ENCODE measurements at regions not wholly inside any gene's neighbourhood (a gene's known extent, or its start where the extent isn't known, plus 50 kb on each side); places are given as distances from the start of the nearest gene placed in this dataset.

GRCh38 chr2:58376592-58376991 is 135.5 kb upstream of the FANCL start:
- no peaks in the 10 kb centered on the region for H3K9me2 ChIP-seq (ENCODE audit: insufficient read depth)
- H3F3A ChIP-seq (ENCODE audit: insufficient read depth): peaks cover 15% of the 10 kb centered on the region; the same call in 1 of the 2 replicates
- WGBS, 2 experiments (ENCODE audit: low coverage in 1 of 2, low lambda C conversion rate in 2 of 2, missing lambda C conversion rate in 2 of 2): 30% methylated on average over 1 of the region's 1 CpG
- DNase-seq: peak; percentile 62
- H3K27me3 ChIP-seq (replicated peaks; ENCODE audit: insufficient read depth): no peaks in the 10 kb centered on the region
- no peak overlapping the region for H3K27ac ChIP-seq
- no peak overlapping the region for H2AFZ ChIP-seq
- H3K9ac ChIP-seq: no peak overlapping the region
- in situ Hi-C loops (cut with MboI): no loop called here
- no peak for TF ChIP-seq EZH2phosphoT487 (IDR thresholded peaks at IDR 0.05; ENCODE audit: insufficient read depth, low read depth)
- no peak for TF ChIP-seq EZH2 (IDR thresholded peaks at IDR 0.05; ENCODE audit: insufficient read depth, poor library complexity, severe bottlenecking)
- no peaks in the 10 kb centered on the region for H3K36me3 ChIP-seq (ENCODE audit: low read depth)
- H3K9me3 ChIP-seq (ENCODE audit: low read depth): no peaks in the 10 kb centered on the region
- no peaks in the 10 kb centered on the region for H4K20me1 ChIP-seq (ENCODE audit: insufficient read depth)
- H3K4me3 ChIP-seq: no peak overlapping the region
- peaks cover 13% of the 10 kb centered on the region for H3K4me1 ChIP-seq (ENCODE audit: insufficient read depth)
- no peaks in the 10 kb centered on the region for H3K79me2 ChIP-seq (ENCODE audit: insufficient read depth)
- no peak overlapping the region for H3K4me2 ChIP-seq (ENCODE audit: unreplicated experiment)

DNA sequence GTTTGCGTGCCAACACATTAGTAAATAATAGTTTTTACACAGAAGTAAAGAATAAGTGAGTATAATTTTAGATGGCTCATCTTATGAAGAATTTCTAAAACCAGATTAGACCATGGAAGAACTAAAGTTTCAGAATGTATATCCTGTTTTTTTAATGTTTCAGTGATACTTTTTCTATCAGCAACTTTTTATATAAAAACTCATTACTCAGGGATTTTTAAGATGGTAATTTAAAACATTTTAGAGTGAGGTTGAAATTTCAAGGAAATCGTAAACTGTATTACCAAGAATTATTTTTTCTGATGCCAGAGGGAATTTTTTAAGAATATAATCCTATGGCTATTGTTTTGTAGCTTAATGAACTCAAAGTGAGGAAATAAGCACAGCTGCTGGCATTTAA is 128.5 kb upstream of the FANCL start:
- TF ChIP-seq EZH2phosphoT487 (IDR thresholded peaks at IDR 0.05; ENCODE audit: insufficient read depth, low read depth): no peak
- no peak for TF ChIP-seq EZH2 (IDR thresholded peaks at IDR 0.05; ENCODE audit: insufficient read depth, poor library complexity, severe bottlenecking)
- H3K27me3 ChIP-seq (replicated peaks; ENCODE audit: insufficient read depth): no peaks in the 10 kb centered on the region
- no peaks in the 10 kb centered on the region for H3K36me3 ChIP-seq (ENCODE audit: low read depth)
- DNase-seq: no peak
- no peaks in the 10 kb centered on the region for H4K20me1 ChIP-seq (ENCODE audit: insufficient read depth)
- in situ Hi-C loops (cut with MboI): no loop called here
- no peak overlapping the region for H3K27ac ChIP-seq
- no peak overlapping the region for H2AFZ ChIP-seq
- no peaks in the 10 kb centered on the region for H3F3A ChIP-seq (ENCODE audit: insufficient read depth)
- no peaks in the 10 kb centered on the region for H3K9me3 ChIP-seq (ENCODE audit: low read depth)
- no peaks in the 10 kb centered on the region for H3K4me1 ChIP-seq (ENCODE audit: insufficient read depth)
- H3K4me3 ChIP-seq: no peak overlapping the region
- H3K9ac ChIP-seq: no peak overlapping the region
- H3K4me2 ChIP-seq (ENCODE audit: unreplicated experiment): no peak overlapping the region
- WGBS, 2 experiments (ENCODE audit: low coverage in 1 of 2, low lambda C conversion rate in 2 of 2, missing lambda C conversion rate in 2 of 2): 51 to 53% methylated on average over 2 of the region's 2 CpGs
- no peaks in the 10 kb centered on the region for H3K79me2 ChIP-seq (ENCODE audit: insufficient read depth)
- H3K9me2 ChIP-seq (ENCODE audit: insufficient read depth): no peaks in the 10 kb centered on the region

GRCh38 chr2:58364098-58364497 is 123.0 kb upstream of the FANCL start:
- Histone ChIP-seq H3K79me2 (ENCODE audit: insufficient read depth) (no peaks in the 10 kb centered on the region), H3K4me2 (ENCODE audit: unreplicated experiment) (no peak overlapping the region), H3K9me2 (ENCODE audit: insufficient read depth) (no peaks in the 10 kb centered on the region), H4K20me1 (ENCODE audit: insufficient read depth) (no peaks in the 10 kb centered on the region), H3K9me3 (ENCODE audit: low read depth) (no peaks in the 10 kb centered on the region), H3K9ac (no peak overlapping the region), H3K27ac (no peak overlapping the region), H3F3A (ENCODE audit: insufficient read depth) (no peaks in the 10 kb centered on the region), H3K36me3 (ENCODE audit: low read depth) (no peaks in the 10 kb centered on the region), H3K27me3 (replicated peaks; ENCODE audit: insufficient read depth) (peaks cover 7% of the 10 kb centered on the region), H3K4me1 (ENCODE audit: insufficient read depth) (no peaks in the 10 kb centered on the region), H2AFZ (no peak overlapping the region), H3K4me3 (no peak overlapping the region)
- TF ChIP-seq EZH2 (IDR thresholded peaks at IDR 0.05; ENCODE audit: insufficient read depth, poor library complexity, severe bottlenecking) (no peak), EZH2phosphoT487 (IDR thresholded peaks at IDR 0.05; ENCODE audit: insufficient read depth, low read depth) (no peak)
- no peak for DNase-seq
- in situ Hi-C loops (cut with MboI): no loop called here
- WGBS, 2 experiments (ENCODE audit: low coverage in 1 of 2, low lambda C conversion rate in 2 of 2, missing lambda C conversion rate in 2 of 2): 83 to 90% methylated on average over 4 of the region's 4 CpGs

- no peaks in the 10 kb centered on the region for H3K9me2 ChIP-seq (ENCODE audit: insufficient read depth)
- H3K9me3 ChIP-seq (ENCODE audit: low read depth): no peaks in the 10 kb centered on the region
- H3K36me3 ChIP-seq (ENCODE audit: low read depth): no peaks in the 10 kb centered on the region
- H3K4me2 ChIP-seq (ENCODE audit: unreplicated experiment): no peak overlapping the region
- TF ChIP-seq EZH2phosphoT487 (IDR thresholded peaks at IDR 0.05; ENCODE audit: insufficient read depth, low read depth): no peak
- no peak for TF ChIP-seq EZH2 (IDR thresholded peaks at IDR 0.05; ENCODE audit: insufficient read depth, poor library complexity, severe bottlenecking)
- no peaks in the 10 kb centered on the region for H4K20me1 ChIP-seq (ENCODE audit: insufficient read depth)
- no peak for DNase-seq
- no peaks in the 10 kb centered on the region for H3K79me2 ChIP-seq (ENCODE audit: insufficient read depth)
- no peaks in the 10 kb centered on the region for H3K4me1 ChIP-seq (ENCODE audit: insufficient read depth)
- in situ Hi-C loops (cut with MboI): no loop called here
- H3K9ac ChIP-seq: no peak overlapping the region
- 3 to 10% methylated on average over 1 of the region's 1 CpG for WGBS, 2 experiments (ENCODE audit: low coverage in 1 of 2, low lambda C conversion rate in 2 of 2, missing lambda C conversion rate in 2 of 2)
- H2AFZ ChIP-seq: no peak overlapping the region
- no peaks in the 10 kb centered on the region for H3F3A ChIP-seq (ENCODE audit: insufficient read depth)
- H3K27me3 ChIP-seq (replicated peaks; ENCODE audit: insufficient read depth): peaks cover 7% of the 10 kb centered on the region
- no peak overlapping the region for H3K4me3 ChIP-seq
- no peak overlapping the region for H3K27ac ChIP-seq
Observed at GRCh38 chr2:58358026-58358425, 116.9 kb upstream of the FANCL start.

DNA sequence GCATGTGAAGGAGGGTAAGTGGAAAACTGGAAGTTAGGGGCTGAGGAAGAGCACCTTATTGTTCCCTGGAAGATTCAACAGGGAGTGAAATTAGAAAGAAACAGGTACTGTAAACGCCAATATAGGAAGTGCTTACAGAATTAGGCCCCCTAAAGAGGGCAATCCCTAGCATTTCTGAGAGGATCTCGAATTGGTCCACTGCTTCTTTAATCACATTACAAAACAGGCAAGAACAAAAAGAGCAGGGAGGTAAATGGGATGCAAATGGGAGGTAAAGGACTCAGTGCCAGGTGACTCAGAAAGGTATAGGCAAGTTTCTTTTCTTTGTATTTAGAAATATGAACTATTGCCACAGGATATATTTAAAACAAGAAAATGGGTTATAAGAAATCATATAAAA is 116.4 kb upstream of the FANCL start:
- Histone ChIP-seq H3K27me3 (replicated peaks; ENCODE audit: insufficient read depth) (peaks cover 7% of the 10 kb centered on the region), H4K20me1 (ENCODE audit: insufficient read depth) (no peaks in the 10 kb centered on the region), H3K4me2 (ENCODE audit: unreplicated experiment) (no peak overlapping the region), H3K36me3 (ENCODE audit: low read depth) (no peaks in the 10 kb centered on the region), H3F3A (ENCODE audit: insufficient read depth) (no peaks in the 10 kb centered on the region), H3K9me3 (ENCODE audit: low read depth) (no peaks in the 10 kb centered on the region), H3K4me3 (no peak overlapping the region), H3K79me2 (ENCODE audit: insufficient read depth) (no peaks in the 10 kb centered on the region), H3K27ac (no peak overlapping the region), H3K9me2 (ENCODE audit: insufficient read depth) (no peaks in the 10 kb centered on the region), H2AFZ (no peak overlapping the region), H3K4me1 (ENCODE audit: insufficient read depth) (no peaks in the 10 kb centered on the region), H3K9ac (no peak overlapping the region)
- TF ChIP-seq EZH2 (IDR thresholded peaks at IDR 0.05; ENCODE audit: insufficient read depth, poor library complexity, severe bottlenecking): no peak
- no peak for TF ChIP-seq EZH2phosphoT487 (IDR thresholded peaks at IDR 0.05; ENCODE audit: insufficient read depth, low read depth)
- no peak for DNase-seq
- WGBS, 2 experiments (ENCODE audit: low coverage in 1 of 2, low lambda C conversion rate in 2 of 2, missing lambda C conversion rate in 2 of 2): 0 to 3% methylated on average over 2 of the region's 2 CpGs
- in situ Hi-C loops (cut with MboI): no loop called here

All from GM23248 (cell line).